B cell (primary cell): ENCODE measurements at regions not wholly inside any gene's neighbourhood (a gene's known extent, or its start where the extent isn't known, plus 50 kb on each side); places are given as distances from the start of the nearest gene placed in this dataset.

Source experiments
- ATAC-seq: fragments of 200-7000 bp; cut with Tn5 transposase; one replicate; pipeline ENCODE4 v1.10.0; 2021; ENCODE audit warnings: low read depth, mild to moderate bottlenecking, moderate number of reproducible peaks, moderate library complexity
- CTCF ChIA-PET: fragments of 350-600 bp; sonication (Branson Sonifier 250); formaldehyde crosslinking; loops from one replicate; lab custom pipeline; 2021; ENCODE audit warnings: antibody characterized with exemption, inconsistent platforms; lab: Charles Lee
- POLR2A ChIA-PET: fragments of 350-600 bp; sonication (Branson Sonifier 250); formaldehyde crosslinking; loops from one replicate; lab custom pipeline; 2021; ENCODE audit warnings: antibody characterized with exemption; lab: Charles Lee
- DNase-seq: peaks from one replicate; pipeline ENCODE4 v3.0.0; 2013
- H2AFZ ChIP-seq: 2 replicates; pipeline ENCODE4 v1.6.1; 2012; ENCODE audit warnings: mild to moderate bottlenecking, low read depth, low read length; ENCODE audit not compliant: insufficient read depth, poor library complexity, severe bottlenecking
- H3K27ac ChIP-seq, 2 donors: 1 replicate in 1 of 2; 2 replicates in 1 of 2; pipeline ENCODE4 v1.5.1; 2012 to 2013; ENCODE audit warnings: low read length in 2 of 2, mild to moderate bottlenecking in 2 of 2, moderate library complexity in 1 of 2
- H3K27me3 ChIP-seq, 4 experiments: fragments of 200-600 bp in 1 of 4; sonication (generic) in 1 of 4; replicated peaks in 1 of 4; 1 replicate in 2 of 4; 2 replicates in 2 of 4; pipeline versions ENCODE4 v1.6.1 to v1.7.0; 2013 to 2016; ENCODE audit warnings: low read length in 3 of 4, mild to moderate bottlenecking in 2 of 4, mixed read lengths in 1 of 4, moderate library complexity in 1 of 4; ENCODE audit not compliant: insufficient read depth in 4 of 4, control insufficient read depth in 3 of 4; ENCODE audit errors: control extremely low read depth in 1 of 4
- H3K36me3 ChIP-seq, 2 experiments: replicated peaks in 1 of 2; 1 replicate in 1 of 2; 2 replicates in 1 of 2; pipeline versions ENCODE4 v1.6.1 to v1.7.1; 2013; ENCODE audit warnings: low read length in 1 of 2; ENCODE audit not compliant: insufficient read depth in 2 of 2, control insufficient read depth in 1 of 2; ENCODE audit errors: control extremely low read depth in 1 of 2, extremely low read depth in 1 of 2
- H3K4me1 ChIP-seq, 2 donors: fragments of 200-600 bp in 1 of 2; sonication (generic) in 1 of 2; 1 replicate in 1 of 2; 2 replicates in 1 of 2; pipeline versions ENCODE4 v1.5.1 to v1.6.1; 2013 to 2017; ENCODE audit warnings: low read length in 2 of 2; ENCODE audit not compliant: control insufficient read depth in 2 of 2, insufficient read depth in 2 of 2
- H3K4me2 ChIP-seq: replicated peaks from 2 replicates; pipeline ENCODE3; 2012; ENCODE audit warnings: mild to moderate bottlenecking, low read depth, low read length; ENCODE audit not compliant: poor library complexity, severe bottlenecking
- H3K4me3 ChIP-seq, 5 experiments: fragments of 200-600 bp in 1 of 5; sonication (generic) in 1 of 5; 1 replicate in 3 of 5; 2 replicates in 2 of 5; pipeline versions ENCODE4 v1.5.1 to v1.7.0; 2011 to 2016; ENCODE audit warnings: low read length in 4 of 5, mild to moderate bottlenecking in 4 of 5, low read depth in 2 of 5, control low read depth in 1 of 5, moderate library complexity in 1 of 5; ENCODE audit not compliant: insufficient read depth in 1 of 5; ENCODE audit errors: control extremely low read depth in 1 of 5, extremely low read depth in 1 of 5
- H3K79me2 ChIP-seq: fragments of 200-600 bp; sonication (generic); one replicate; pipeline ENCODE4 v1.6.0; 2016; ENCODE audit warnings: low read length; ENCODE audit not compliant: control insufficient read depth, insufficient read depth
- H3K9ac ChIP-seq: fragments of 200-600 bp; sonication (generic); 2 replicates; pipeline ENCODE4 v1.6.1; 2017; ENCODE audit warnings: mild to moderate bottlenecking, low read length, moderate library complexity
- H3K9me3 ChIP-seq, 3 donors: one replicate each; pipeline versions ENCODE4 v1.6.1 to v1.7.1; 2013; ENCODE audit warnings: low read length in 2 of 3; ENCODE audit not compliant: control insufficient read depth in 2 of 3, insufficient read depth in 1 of 3; ENCODE audit errors: control extremely low read depth in 1 of 3
- H4K20me1 ChIP-seq: 2 replicates; pipeline ENCODE4 v1.6.0; 2012; ENCODE audit warnings: mild to moderate bottlenecking, low read length; ENCODE audit not compliant: insufficient read depth, control insufficient read depth, poor library complexity, severe bottlenecking
- H3K27ac Mint-ChIP-seq: one replicate; pipeline ENCODE4 v1.8.0; 2021; ENCODE audit warnings: mixed read lengths
- H3K27me3 Mint-ChIP-seq: one replicate; pipeline ENCODE4 v1.8.0; 2021; ENCODE audit warnings: mixed read lengths
- H3K4me1 Mint-ChIP-seq: one replicate; pipeline ENCODE4 v1.8.0; 2021; ENCODE audit warnings: mixed read lengths
- H3K4me3 Mint-ChIP-seq: one replicate; pipeline ENCODE4 v1.8.0; 2021; ENCODE audit warnings: mixed read lengths
- H3K9me3 Mint-ChIP-seq: one replicate; pipeline ENCODE4 v1.8.0; 2022; ENCODE audit warnings: mixed read lengths; ENCODE audit not compliant: insufficient read depth
- CTCF ChIP-seq: fragments of 200-600 bp; IDR thresholded peaks from one replicate; pipeline ENCODE4 v1.8.0; 2022; ENCODE audit warnings: antibody characterized with exemption, mild to moderate bottlenecking
- EZH2 ChIP-seq: IDR thresholded peaks from 2 replicates; pipeline ENCODE4 v1.6.1; 2012; ENCODE audit warnings: borderline replicate concordance, low read depth, mild to moderate bottlenecking, moderate library complexity, low read length; ENCODE audit not compliant: insufficient read depth, poor library complexity, severe bottlenecking
- WGBS: methylation state at CpG from one replicate; pipeline ENCODE4 v1.1.5; 2013; ENCODE audit warnings: missing lambda C conversion rate; ENCODE audit not compliant: insufficient coverage; 5-methylcytosine and 5-hydroxymethylcytosine counted together
- intact Hi-C: fragments of 100-400 bp; cut with micrococcal nuclease; formaldehyde crosslinking; loops from one replicate; pipeline ENCODE4 v1.10.0; 2022

GRCh38 chr6:121595646-121596045 is 160.2 kb downstream of the GJA1 start:
- no peak overlapping the region for H3K4me2 ChIP-seq
- Mint-ChIP-seq H3K9me3 (no peaks in the 10 kb centered on the region), H3K27ac (no peak overlapping the region), H3K4me3 (no peak overlapping the region), H3K27me3 (no peaks in the 10 kb centered on the region), H3K4me1 (no peaks in the 10 kb centered on the region)
- ATAC-seq (no peak), DNase-seq (no peak)
- H3K27me3 ChIP-seq, result no peaks in the 10 kb centered on the region
- TF ChIP-seq CTCF (no peak), EZH2 (no peak)
- H2AFZ ChIP-seq, result no peak overlapping the region
- H3K27ac ChIP-seq, result no peak overlapping the region
- POLR2A ChIA-PET, result no interaction called here
- no peak overlapping the region for H3K9ac ChIP-seq
- H3K79me2 ChIP-seq, result no peaks in the 10 kb centered on the region
- no CpG with 5 or more reads among the region's 1 CpG for WGBS
- no peaks in the 10 kb centered on the region for H4K20me1 ChIP-seq
- no peaks in the 10 kb centered on the region for H3K36me3 ChIP-seq
- H3K9me3 ChIP-seq, result peaks cover 0 to 8% (median 0%) of the 10 kb centered on the region in 3 donors
- H3K4me1 ChIP-seq, result no peaks in the 10 kb centered on the region
- H3K4me3 ChIP-seq, result no peak overlapping the region
- CTCF ChIA-PET, result no interaction called here
- intact Hi-C loops, result no loop called here

GRCh38 chr6:121596441-121596840 is 161.0 kb downstream of the GJA1 start:
- ChIA-PET CTCF (no interaction called here), POLR2A (no interaction called here)
- no peaks in the 10 kb centered on the region for H3K27me3 Mint-ChIP-seq
- no peaks in the 10 kb centered on the region for H3K79me2 ChIP-seq
- 93% methylated on average over 3 of the region's 4 CpGs for WGBS
- no peaks in the 10 kb centered on the region for H3K4me1 Mint-ChIP-seq
- no peak overlapping the region for H3K4me2 ChIP-seq
- peaks cover 0 to 8% (median 0%) of the 10 kb centered on the region in 3 donors for H3K9me3 ChIP-seq
- no peaks in the 10 kb centered on the region for H3K9me3 Mint-ChIP-seq
- no peak overlapping the region for H3K27ac Mint-ChIP-seq
- H3K4me1 ChIP-seq, result no peaks in the 10 kb centered on the region
- no peak overlapping the region for H3K9ac ChIP-seq
- no peaks in the 10 kb centered on the region for H4K20me1 ChIP-seq
- no peak for ATAC-seq
- no peak overlapping the region for H3K4me3 Mint-ChIP-seq
- no peaks in the 10 kb centered on the region for H3K36me3 ChIP-seq
- no peak overlapping the region for H3K4me3 ChIP-seq
- H2AFZ ChIP-seq, result no peak overlapping the region
- TF ChIP-seq EZH2 (no peak), CTCF (no peak)
- intact Hi-C loops, result no loop called here
- no peak for DNase-seq
- H3K27me3 ChIP-seq, result no peaks in the 10 kb centered on the region
- H3K27ac ChIP-seq, result no peak overlapping the region
